ENCODE measurements at regions not wholly inside any gene's neighbourhood (a gene's known extent, or its start where the extent isn't known, plus 50 kb on each side); places are given as distances from the start of the nearest gene placed in this dataset.
"Not testable (repeated sequence)": the region's sequence is repeated elsewhere in the genome, so short reads cannot be mapped to it uniquely, and the experiment has no call there.

- no peak for DNase-seq (ENCODE audit: low read depth in 2 of 2)
Observed at GRCh38 chr3:5357089-5357488, 169.6 kb downstream of the EDEM1 start.

GRCh38 chr3:5358911-5359310, 171.4 kb downstream of the EDEM1 start:
- no peak for DNase-seq (ENCODE audit: low read depth in 2 of 2)

DNA sequence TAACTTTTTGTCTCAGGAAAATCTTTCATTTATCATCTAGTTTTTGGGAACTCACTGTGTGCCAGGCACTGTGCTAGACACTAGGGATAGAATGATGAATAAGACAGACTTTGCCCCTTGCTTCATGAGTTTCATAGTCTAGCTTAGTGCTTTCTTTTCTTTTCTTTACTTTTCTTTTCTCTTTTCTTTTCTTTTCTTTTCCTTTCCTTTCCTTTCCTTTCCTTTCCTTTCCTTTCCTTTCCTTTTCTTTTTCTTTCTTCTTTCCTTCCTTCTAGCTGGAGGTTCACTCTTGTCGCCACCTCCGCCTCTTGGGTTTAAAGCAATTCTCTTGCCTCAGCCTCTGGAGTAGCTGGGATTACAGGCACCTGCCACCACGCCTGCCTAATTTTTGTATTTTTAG, 172.9 kb downstream of the EDEM1 start:
- no peak for DNase-seq (ENCODE audit: low read depth in 2 of 2)

- no peak for DNase-seq (ENCODE audit: low read depth in 2 of 2)
Observed at GRCh38 chr3:5366746-5367145, 179.2 kb downstream of the EDEM1 start.

- DNase-seq (ENCODE audit: low read depth in 2 of 2): not testable (repeated sequence)
Observed at GRCh38 chr3:5371555-5371954, 184.0 kb downstream of the EDEM1 start.

- DNase-seq (ENCODE audit: low read depth in 2 of 2): no peak
Observed at GRCh38 chr3:5376761-5377160, 189.3 kb downstream of the EDEM1 start.

DNA sequence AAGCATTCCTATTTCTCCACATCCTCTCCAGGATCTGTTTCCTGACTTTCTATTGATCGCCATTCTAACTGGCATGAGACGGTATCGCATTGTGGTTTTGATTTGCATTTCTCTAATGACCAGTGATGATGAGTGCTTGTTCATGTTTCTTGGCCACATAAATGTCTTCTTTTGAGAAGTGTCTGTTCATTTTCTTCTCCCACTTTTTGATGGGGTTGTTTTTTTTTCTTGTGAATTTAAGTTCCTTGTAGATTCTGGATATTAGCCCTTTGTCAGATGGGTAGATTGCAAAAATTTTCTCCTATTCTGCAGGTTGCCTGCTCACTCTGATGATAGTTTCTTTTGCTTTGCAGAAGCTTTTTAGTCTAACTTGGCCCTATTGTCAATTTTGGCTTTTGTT, 191.8 kb downstream of the EDEM1 start:
- DNase-seq (ENCODE audit: low read depth in 2 of 2): not testable (repeated sequence)

- not testable (repeated sequence) for DNase-seq (ENCODE audit: low read depth in 2 of 2)
Observed at GRCh38 chr3:5383486-5384263, 196.2 kb downstream of the EDEM1 start.

DNA sequence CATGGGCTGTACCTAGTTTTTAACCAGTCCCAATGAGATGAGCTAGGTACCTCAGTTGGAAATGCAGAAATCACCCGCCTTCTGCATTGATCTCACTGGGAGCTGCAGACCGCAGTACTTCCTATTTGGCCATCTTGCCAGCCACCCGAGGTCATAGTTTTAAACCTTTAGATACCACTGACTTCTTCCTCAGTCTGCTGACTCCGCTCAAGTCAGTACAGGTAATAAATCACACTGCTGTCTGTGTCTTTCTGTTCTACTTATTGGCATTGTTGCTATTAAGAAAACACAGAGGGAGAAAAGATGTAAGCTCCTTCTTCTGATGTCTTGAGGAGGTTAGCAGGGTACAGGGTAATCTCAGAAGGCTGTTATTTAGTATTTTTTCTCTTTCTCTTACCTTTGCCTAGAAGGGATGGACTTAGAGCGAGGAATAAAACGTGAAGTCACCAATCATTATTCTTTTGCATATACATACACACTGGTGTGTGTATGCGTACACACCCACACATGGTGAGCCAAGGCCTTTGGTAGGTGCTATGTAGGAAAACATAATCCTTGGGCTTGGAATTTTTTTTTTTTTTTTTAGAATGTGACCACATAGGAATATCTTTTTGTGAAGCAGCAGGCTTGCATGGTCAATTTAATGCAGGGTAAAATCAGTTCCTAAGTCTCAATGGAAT, 197.2 kb downstream of the EDEM1 start:
- DNase-seq (ENCODE audit: low read depth in 2 of 2): no peak

DNA sequence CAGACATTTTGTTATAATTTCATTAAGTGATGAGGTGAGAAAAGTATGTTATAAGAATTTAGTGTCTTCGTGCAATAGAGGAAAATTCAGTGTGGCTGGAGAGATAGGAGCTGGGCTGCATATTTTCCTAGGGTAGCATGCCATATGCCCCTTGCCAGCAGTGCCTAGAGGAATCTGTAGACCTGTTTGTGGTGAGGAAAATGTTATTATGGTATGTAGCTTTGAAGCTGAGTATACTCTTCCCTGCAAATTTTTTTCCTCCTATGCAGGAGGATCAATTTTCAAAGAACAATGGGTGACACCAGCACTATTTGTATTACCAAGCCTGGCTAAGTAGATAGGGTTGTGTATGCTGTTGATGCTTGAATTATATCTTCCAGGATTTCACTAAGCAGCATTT, 200.6 kb downstream of the EDEM1 start:
- DNase-seq (ENCODE audit: low read depth in 2 of 2): no peak

DNA sequence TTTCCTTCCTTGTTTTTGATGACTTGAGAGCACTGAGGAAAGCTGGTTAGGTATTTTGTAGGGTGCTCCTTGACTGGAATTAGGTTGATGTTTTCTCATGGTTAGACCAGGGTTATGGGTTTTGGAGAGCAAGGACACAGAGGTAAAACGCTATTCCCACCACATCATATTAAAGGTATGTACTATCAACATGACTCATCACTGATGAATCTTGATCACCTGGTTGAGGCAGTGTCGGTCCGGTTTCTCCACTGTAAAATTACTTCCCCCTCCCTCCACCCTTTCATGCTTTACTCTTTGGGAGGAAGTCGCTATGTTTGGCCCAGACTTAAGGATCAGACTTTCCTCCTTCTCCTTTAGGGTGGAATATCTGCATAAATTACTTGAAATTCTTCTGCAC, 201.6 kb downstream of the EDEM1 start:
- no peak for DNase-seq (ENCODE audit: low read depth in 2 of 2)

GRCh38 chr3:5390221-5390620, 202.7 kb downstream of the EDEM1 start:
- DNase-seq (ENCODE audit: low read depth in 2 of 2): no peak

GRCh38 chr3:5390936-5391625, 203.6 kb downstream of the EDEM1 start:
- DNase-seq (ENCODE audit: low read depth in 2 of 2): no peak

- no peak for DNase-seq (ENCODE audit: low read depth in 2 of 2)
Observed at GRCh38 chr3:5401002-5401401, 213.5 kb downstream of the EDEM1 start.

GRCh38 chr3:5404718-5405117, 217.2 kb downstream of the EDEM1 start:
- no peak for DNase-seq (ENCODE audit: low read depth in 2 of 2)

GRCh38 chr3:5411786-5412185, 224.3 kb downstream of the EDEM1 start:
- DNase-seq (ENCODE audit: low read depth in 2 of 2): no peak

DNA sequence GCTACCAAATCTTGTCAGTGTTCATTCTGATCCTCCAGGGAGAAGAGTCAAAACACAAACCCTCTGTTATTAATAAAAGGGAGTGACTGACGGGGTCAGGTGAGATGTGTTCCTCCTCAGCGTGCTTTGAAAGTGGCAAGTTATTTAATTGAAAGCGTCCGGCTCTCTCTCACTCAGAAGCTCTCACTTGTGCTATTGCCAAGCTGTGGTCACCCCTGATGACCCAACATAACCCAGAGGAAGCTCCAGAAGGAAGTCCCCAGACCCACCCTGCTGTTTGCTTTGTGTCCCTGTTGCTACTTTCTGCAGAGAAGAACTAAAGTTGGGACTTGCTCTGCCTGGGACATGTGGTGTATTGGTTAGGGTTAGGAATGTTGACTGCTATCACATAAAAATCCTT, 235.6 kb downstream of the EDEM1 start:
- no peak for DNase-seq (ENCODE audit: low read depth in 2 of 2)

GRCh38 chr3:5423523-5423922, 236.0 kb downstream of the EDEM1 start:
- DNase-seq (ENCODE audit: low read depth in 2 of 2): no peak

- no peak for DNase-seq (ENCODE audit: low read depth in 2 of 2)
Observed at GRCh38 chr3:5425371-5425770, 237.9 kb downstream of the EDEM1 start.

DNA sequence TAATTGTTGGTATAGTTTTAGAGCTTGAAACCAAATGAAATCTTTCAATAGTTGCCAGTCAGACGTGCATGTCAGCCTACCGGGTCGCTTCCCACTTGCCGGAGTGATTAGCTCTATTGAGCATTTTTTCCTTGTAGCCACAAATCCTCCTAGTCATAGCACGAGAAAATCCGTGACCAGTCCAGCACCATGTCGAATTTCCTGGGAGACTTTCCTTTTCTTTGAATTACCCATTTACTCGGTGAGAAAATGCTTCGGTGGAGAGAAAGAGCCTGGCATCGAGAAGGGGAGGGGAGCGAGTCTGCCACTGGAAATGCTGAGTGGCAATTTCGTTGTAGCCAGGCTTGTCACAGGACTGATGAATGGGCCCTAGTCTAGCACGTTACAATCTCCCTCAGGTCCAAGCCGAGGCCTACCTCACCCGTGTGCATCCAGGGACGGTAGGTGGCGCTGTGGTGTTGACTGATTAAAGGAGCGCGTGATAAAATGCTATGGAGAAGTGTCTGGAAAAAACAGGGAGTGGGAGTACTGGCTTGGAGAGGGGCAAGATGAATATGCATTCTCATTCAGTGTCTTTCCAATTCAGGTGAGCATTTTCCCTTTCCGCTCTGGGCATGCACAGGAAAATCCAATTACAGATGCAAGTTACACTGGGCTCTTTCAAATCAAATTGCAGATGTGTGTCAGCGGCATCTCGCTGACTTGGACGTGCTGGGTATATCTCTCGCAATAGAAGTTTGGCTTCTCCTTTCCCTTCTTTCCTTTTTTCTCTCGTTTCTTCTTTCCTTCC, 238.8 kb downstream of the EDEM1 start:
- DNase-seq (ENCODE audit: low read depth in 2 of 2): peak; percentile 54 to 64

- no peak for DNase-seq (ENCODE audit: low read depth in 2 of 2)
Observed at GRCh38 chr3:5427021-5427420, 239.5 kb downstream of the EDEM1 start.

GRCh38 chr3:5427938-5428337, 240.4 kb downstream of the EDEM1 start:
- no peak for DNase-seq (ENCODE audit: low read depth in 2 of 2)
